ENCODE measurements at regions not wholly inside any gene's neighbourhood (a gene's known extent, or its start where the extent isn't known, plus 50 kb on each side); places are given as distances from the start of the nearest gene placed in this dataset.
"Not testable (repeated sequence)": the region's sequence is repeated elsewhere in the genome, so short reads cannot be mapped to it uniquely, and the experiment has no call there.

DNA sequence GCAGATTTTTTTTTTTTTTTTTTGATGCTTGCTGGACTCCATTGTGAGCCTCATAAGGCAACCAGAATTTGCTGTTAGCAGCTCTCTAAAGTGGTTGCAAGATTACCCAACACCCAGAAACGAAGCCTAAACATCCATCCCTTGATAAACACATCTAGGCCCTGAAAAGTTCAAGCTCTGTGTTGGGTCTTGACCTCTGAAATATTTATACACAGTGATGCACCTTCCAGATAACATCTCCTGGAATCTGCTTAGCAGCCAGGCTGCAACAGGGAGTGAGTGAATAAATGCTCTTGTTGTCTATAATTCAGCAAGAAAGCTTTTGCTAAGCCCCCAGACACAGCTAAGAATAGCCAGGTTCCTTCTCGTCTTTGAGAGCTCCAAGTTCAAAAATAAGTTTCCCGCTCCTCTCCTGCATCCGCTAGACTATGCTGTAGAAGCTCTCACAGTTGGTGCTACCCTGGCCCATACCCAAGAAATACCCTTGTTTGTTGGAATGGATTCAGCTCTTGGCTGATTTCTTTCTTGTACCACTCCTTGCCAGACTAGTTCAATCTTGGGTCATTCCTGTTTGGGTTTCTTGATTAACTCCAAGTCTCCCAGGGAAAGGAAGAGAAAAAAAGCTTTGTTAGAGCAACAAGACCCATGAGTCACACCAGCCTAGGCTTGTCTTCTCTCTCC lies 610.6 kb upstream of the TBX3 start:
- Histone ChIP-seq H3K36me3 (ENCODE audit: insufficient read depth, low read depth, low read length) (no peaks in the 10 kb centered on the region), H3K27ac (ENCODE audit: low read length) (no peak overlapping the region), H3K9ac (ENCODE audit: low read depth, low read length) (no peak overlapping the region), H3K4me3 (ENCODE audit: low read length) (no peak overlapping the region), H3K27me3 (ENCODE audit: insufficient read depth, low read length) (no peaks in the 10 kb centered on the region), H3K9me3 (ENCODE audit: insufficient read depth, low read depth, low read length) (no peaks in the 10 kb centered on the region), H3K4me1 (ENCODE audit: insufficient read depth, low read length) (no peaks in the 10 kb centered on the region)

DNA sequence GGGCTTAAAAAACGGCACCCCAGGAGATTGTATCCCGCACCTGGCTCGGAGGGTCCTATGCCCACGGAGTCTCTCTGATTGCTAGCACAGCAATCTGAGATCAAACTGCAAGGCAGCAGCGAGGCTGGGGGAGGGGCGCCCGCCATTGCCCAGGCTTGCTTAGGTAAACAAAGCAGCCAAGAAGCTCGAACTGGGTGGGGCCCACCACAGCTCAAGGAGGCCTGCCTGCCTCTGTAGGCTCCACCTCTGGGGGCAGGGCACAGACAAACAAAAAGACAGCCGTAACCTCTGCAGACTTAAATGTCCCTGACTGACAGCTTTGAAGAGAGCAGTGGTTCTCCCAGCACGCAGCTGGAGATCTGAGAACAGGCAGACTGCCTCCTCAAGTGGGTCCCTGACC lies 601.5 kb upstream of the TBX3 start:
- H3K4me1 ChIP-seq (ENCODE audit: insufficient read depth, low read length); H3K36me3 ChIP-seq (ENCODE audit: insufficient read depth, low read depth, low read length); H3K9me3 ChIP-seq (ENCODE audit: insufficient read depth, low read depth, low read length); H3K27ac ChIP-seq (ENCODE audit: low read length); H3K4me3 ChIP-seq (ENCODE audit: low read length); H3K27me3 ChIP-seq (ENCODE audit: insufficient read depth, low read length); H3K9ac ChIP-seq (ENCODE audit: low read depth, low read length): not testable (repeated sequence)

DNA sequence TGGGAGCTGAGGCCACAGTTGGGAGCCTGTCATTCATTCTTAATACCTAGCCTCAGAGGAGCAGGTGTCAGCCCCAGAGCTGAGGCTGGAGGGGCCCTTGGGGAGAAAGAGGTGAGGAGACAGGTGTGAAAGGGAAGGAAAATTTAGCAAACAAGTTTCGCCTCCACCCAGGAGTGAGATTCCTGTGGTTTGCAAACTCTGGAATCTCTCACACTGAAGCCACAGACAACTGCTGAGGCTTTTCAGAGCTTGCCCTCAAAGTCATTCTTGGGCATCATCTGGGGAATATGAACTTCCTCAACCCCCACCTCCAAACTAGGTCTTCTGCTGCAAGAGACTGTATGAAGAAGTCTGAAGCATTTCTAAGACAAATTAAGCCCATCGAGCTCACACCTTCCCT lies 589.5 kb upstream of the TBX3 start:
- no peak overlapping the region for H3K4me3 ChIP-seq (ENCODE audit: low read length)
- H3K9ac ChIP-seq (ENCODE audit: low read depth, low read length): no peak overlapping the region
- H3K27ac ChIP-seq (ENCODE audit: low read length): no peak overlapping the region
- H3K4me1 ChIP-seq (ENCODE audit: insufficient read depth, low read length): no peaks in the 10 kb centered on the region
- H3K9me3 ChIP-seq (ENCODE audit: insufficient read depth, low read depth, low read length): no peaks in the 10 kb centered on the region
- H3K27me3 ChIP-seq (ENCODE audit: insufficient read depth, low read length): no peaks in the 10 kb centered on the region
- H3K36me3 ChIP-seq (ENCODE audit: insufficient read depth, low read depth, low read length): no peaks in the 10 kb centered on the region

DNA sequence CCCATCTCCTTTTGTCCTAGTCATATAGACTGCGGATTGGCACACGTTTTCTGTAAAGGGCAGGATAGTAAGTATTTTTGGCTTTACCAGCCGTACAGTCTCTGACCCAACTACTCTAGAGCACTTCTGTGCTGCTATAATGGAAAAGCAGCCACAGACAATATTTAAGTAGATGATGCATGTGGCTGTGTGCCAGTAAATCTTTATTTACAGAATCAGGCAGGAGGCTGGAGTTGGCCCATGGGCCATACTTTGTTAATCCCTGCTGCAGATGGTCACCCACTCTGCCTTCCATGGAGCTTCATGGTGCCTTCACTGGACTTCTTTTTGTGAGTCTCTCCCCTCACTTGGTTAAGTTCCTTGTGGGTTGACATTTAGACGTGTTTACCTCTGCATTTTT lies 584.5 kb upstream of the TBX3 start:
- Histone ChIP-seq H3K9ac (ENCODE audit: low read depth, low read length) (no peak overlapping the region), H3K4me1 (ENCODE audit: insufficient read depth, low read length) (no peaks in the 10 kb centered on the region), H3K9me3 (ENCODE audit: insufficient read depth, low read depth, low read length) (no peaks in the 10 kb centered on the region), H3K36me3 (ENCODE audit: insufficient read depth, low read depth, low read length) (no peaks in the 10 kb centered on the region), H3K27me3 (ENCODE audit: insufficient read depth, low read length) (no peaks in the 10 kb centered on the region), H3K4me3 (ENCODE audit: low read length) (no peak overlapping the region), H3K27ac (ENCODE audit: low read length) (no peak overlapping the region)

DNA sequence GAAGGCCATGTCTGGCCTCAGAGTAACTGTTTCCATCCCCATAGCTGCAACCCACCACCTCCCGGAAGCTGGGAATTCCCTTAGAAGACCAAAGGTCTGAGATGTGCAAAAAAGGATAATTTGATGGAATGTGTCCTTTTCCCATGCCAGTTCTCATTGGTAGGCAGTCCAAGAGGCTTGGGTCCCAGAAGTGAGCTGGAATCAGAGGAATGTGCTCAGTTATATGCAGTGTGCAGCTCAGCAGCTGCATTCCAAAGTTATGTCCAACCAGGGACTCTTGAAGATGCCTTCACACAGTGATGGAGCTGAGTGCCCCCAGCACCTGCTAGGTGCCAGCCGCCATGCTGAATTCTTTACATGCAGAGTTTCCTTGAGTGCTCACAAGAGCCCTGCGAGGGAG lies 583.9 kb upstream of the TBX3 start:
- Histone ChIP-seq H3K4me1 (ENCODE audit: insufficient read depth, low read length) (no peaks in the 10 kb centered on the region), H3K9ac (ENCODE audit: low read depth, low read length) (no peak overlapping the region), H3K9me3 (ENCODE audit: insufficient read depth, low read depth, low read length) (no peaks in the 10 kb centered on the region), H3K4me3 (ENCODE audit: low read length) (no peak overlapping the region), H3K36me3 (ENCODE audit: insufficient read depth, low read depth, low read length) (no peaks in the 10 kb centered on the region), H3K27me3 (ENCODE audit: insufficient read depth, low read length) (no peaks in the 10 kb centered on the region), H3K27ac (ENCODE audit: low read length) (no peak overlapping the region)

DNA sequence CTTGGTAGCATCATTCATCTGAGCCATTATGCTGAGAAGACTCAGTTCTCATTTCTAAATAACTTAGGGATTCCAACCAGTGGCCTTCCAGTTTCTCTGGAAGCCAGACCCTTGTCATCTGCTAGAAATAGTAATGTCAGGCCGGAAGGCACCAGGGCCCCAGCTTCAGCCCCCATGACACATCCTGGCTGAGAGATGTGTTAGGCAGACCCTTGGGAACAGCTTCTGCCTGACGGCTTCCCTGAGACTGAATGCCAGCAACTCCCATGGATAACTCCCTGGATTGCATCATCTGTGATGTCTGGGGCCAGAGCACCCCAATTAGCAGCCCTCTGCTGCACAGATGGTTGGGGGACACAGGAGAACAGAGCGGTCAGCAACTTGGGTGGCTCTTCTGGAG lies 583.5 kb upstream of the TBX3 start:
- Histone ChIP-seq H3K4me1 (ENCODE audit: insufficient read depth, low read length) (no peaks in the 10 kb centered on the region), H3K36me3 (ENCODE audit: insufficient read depth, low read depth, low read length) (no peaks in the 10 kb centered on the region), H3K27me3 (ENCODE audit: insufficient read depth, low read length) (no peaks in the 10 kb centered on the region), H3K4me3 (ENCODE audit: low read length) (no peak overlapping the region), H3K27ac (ENCODE audit: low read length) (no peak overlapping the region), H3K9ac (ENCODE audit: low read depth, low read length) (no peak overlapping the region), H3K9me3 (ENCODE audit: insufficient read depth, low read depth, low read length) (no peaks in the 10 kb centered on the region)

DNA sequence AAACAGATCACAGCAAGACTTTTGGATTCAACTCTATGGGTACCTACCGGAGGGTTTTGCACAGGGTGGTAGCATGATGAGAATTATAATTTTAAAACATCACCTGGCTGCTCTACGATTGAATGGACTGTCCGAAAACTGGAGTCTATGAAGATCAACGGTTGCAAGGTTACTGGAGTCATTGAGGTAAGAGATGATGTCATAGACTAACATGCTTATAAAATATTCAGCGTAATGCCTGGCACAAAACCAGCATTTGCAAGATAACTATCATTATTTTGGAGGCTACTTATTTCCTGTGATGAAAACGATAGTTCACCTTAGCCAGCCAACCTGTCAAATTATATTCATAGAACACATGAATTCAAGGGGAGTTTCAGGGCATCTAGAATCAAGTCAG lies 580.6 kb upstream of the TBX3 start:
- H3K27me3 ChIP-seq (ENCODE audit: insufficient read depth, low read length): no peaks in the 10 kb centered on the region
- no peaks in the 10 kb centered on the region for H3K36me3 ChIP-seq (ENCODE audit: insufficient read depth, low read depth, low read length)
- H3K9ac ChIP-seq (ENCODE audit: low read depth, low read length): no peak overlapping the region
- no peaks in the 10 kb centered on the region; the same call in 1 of the 2 replicates for H3K4me1 ChIP-seq (ENCODE audit: insufficient read depth, low read length)
- no peak overlapping the region for H3K4me3 ChIP-seq (ENCODE audit: low read length)
- no peak overlapping the region for H3K27ac ChIP-seq (ENCODE audit: low read length)
- no peaks in the 10 kb centered on the region for H3K9me3 ChIP-seq (ENCODE audit: insufficient read depth, low read depth, low read length)

DNA sequence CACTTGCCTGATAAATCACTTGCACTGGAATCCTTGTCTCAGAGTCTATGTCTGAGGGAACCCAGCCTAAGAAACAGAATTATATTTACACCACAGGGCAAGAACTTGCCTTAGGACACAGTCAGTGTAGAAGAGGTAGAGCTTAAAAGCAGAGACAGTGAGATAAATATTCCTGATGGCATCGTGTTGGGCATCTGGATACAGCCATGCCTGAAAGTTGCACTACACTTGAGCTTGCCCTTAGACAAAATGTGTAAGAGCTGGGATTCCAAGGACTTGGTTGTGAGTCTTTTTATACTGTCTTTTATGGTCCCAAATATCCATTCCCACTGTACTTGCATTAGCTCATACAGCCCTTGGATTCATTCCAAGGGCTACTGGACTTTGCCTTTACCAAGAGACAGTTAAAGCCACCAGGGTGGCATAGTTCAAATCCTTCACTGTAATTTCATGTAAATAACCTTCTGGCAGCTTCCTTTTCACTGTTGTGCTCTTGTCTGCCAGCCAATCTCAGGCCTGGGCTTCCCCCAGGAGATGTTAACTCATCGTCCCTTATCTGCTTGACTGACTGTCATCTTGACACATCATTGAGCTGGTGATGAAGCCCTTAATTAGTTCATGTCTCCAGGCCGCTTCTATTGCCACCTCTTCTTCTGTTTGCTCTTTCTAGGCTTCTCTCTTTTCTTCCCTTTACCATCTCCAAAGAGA lies 577.9 kb upstream of the TBX3 start:
- no peaks in the 10 kb centered on the region for H3K9me3 ChIP-seq (ENCODE audit: insufficient read depth, low read depth, low read length)
- H3K4me1 ChIP-seq (ENCODE audit: insufficient read depth, low read length): no peaks in the 10 kb centered on the region; the same call in 1 of the 2 replicates
- H3K27me3 ChIP-seq (ENCODE audit: insufficient read depth, low read length): no peaks in the 10 kb centered on the region; the same call in 1 of the 2 replicates
- no peak overlapping the region for H3K27ac ChIP-seq (ENCODE audit: low read length)
- H3K4me3 ChIP-seq (ENCODE audit: low read length): no peak overlapping the region
- H3K36me3 ChIP-seq (ENCODE audit: insufficient read depth, low read depth, low read length): no peaks in the 10 kb centered on the region
- H3K9ac ChIP-seq (ENCODE audit: low read depth, low read length): no peak overlapping the region

DNA sequence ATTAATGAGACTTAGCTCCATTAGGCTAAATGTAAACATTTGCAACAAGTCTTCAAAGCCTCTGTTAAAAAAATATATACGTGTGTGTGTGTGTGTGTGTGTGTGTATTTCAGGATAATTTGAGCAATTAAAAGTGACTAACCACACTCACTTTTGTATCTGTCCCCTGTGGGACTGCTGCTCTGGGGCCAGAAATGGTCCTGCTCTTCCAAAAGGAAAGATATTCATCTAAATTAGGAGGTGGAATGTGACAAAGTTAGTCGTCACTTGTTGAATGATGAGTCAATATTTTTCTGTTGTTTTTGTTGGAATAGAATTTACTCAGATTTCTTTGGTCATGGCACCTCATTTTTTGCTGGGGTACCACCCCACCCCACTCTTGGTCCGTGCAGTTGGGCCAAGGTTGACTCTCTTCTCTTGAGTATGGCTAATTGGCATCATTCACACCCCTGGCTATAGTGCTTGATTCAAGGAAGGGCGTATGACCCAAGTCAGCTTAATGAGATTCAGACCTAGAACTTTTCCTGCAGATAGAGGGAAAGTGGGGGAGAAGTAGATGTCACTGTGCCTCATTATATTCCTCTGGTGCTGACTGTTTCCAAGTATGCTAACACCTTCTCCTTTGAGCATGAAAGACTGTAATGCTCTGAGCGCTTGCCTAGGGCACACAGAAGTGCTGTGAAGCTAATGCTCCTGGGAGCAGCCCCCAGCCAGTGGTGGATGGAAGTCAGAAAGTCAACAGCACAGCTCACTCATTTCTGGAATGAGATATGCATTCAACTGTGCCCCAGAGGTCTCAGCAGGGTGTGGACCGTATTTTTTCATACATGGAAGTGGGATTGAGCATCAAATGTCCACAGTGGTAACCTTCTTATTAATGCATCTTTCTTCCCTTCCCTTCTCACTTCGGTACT lies 577.0 kb upstream of the TBX3 start:
- Histone ChIP-seq H3K27me3 (ENCODE audit: insufficient read depth, low read length) (no peaks in the 10 kb centered on the region; the same call in 1 of the 2 replicates), H3K4me1 (ENCODE audit: insufficient read depth, low read length) (no peaks in the 10 kb centered on the region; the same call in 1 of the 2 replicates), H3K9me3 (ENCODE audit: insufficient read depth, low read depth, low read length) (no peaks in the 10 kb centered on the region), H3K36me3 (ENCODE audit: insufficient read depth, low read depth, low read length) (no peaks in the 10 kb centered on the region), H3K27ac (ENCODE audit: low read length) (no peak overlapping the region), H3K9ac (ENCODE audit: low read depth, low read length) (no peak overlapping the region), H3K4me3 (ENCODE audit: low read length) (no peak overlapping the region)

DNA sequence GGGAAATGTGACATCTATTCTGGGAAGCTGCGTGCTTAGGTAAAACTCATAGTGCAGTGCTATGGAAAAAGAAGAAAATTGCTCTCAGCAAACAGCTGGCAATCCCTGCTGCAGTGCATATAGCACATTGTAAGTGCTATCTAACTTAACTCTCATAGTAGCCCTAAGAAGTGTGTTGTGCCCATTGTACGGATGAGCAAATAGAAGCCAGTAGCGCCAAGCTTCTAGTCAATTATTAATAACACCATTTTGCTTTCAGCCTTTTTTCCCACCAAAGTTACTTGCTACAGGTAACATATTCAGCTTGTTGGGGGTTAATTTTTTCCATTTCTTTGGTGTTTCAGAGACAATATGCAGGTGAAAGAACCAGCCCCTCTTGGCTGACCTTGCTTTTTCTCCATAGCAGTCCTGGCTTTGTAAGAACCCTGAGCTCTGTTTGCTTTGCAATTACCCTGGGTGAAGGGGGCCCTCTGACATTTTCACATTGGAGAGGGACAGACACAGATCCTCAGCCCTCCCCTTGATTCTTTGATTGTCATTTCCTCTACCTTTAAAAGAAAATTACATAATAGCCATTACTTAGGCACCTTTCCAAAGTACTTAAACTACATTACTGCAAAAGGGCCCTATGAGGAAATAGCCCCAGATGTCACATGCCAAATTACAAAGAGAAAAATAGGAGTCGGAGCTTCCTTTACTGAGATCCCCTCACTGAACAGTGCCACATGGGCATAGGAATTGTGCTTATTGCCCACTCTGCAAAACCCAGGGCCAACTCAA lies 576.2 kb upstream of the TBX3 start:
- Histone ChIP-seq H3K9me3 (ENCODE audit: insufficient read depth, low read depth, low read length) (no peaks in the 10 kb centered on the region), H3K27me3 (ENCODE audit: insufficient read depth, low read length) (no peaks in the 10 kb centered on the region; the same call in 1 of the 2 replicates), H3K36me3 (ENCODE audit: insufficient read depth, low read depth, low read length) (no peaks in the 10 kb centered on the region), H3K9ac (ENCODE audit: low read depth, low read length) (no peak overlapping the region), H3K4me3 (ENCODE audit: low read length) (no peak overlapping the region), H3K4me1 (ENCODE audit: insufficient read depth, low read length) (no peaks in the 10 kb centered on the region; the same call in 1 of the 2 replicates), H3K27ac (ENCODE audit: low read length) (no peak overlapping the region)

DNA sequence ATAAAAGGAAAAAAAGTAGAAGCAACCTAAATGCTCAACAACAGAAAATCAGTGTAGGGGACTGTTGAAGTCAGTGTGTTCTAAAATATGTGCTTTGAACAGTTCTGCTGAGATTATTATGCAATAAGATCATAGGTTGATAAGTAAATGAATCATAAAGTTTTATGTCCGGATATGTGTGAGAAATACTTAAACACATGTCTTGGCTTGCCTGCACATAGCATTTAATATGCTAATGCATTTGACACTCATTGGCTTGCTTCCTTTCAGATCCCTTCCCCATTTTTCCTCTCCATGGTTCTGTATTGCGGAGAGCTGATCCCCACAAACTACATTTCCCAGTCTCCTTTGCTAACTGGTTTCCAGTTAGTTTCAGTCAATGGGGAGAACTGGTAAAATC lies 573.8 kb upstream of the TBX3 start:
- H3K9me3 ChIP-seq (ENCODE audit: insufficient read depth, low read depth, low read length): no peaks in the 10 kb centered on the region
- no peak overlapping the region for H3K27ac ChIP-seq (ENCODE audit: low read length)
- H3K4me1 ChIP-seq (ENCODE audit: insufficient read depth, low read length): no peaks in the 10 kb centered on the region; the same call in 1 of the 2 replicates
- no peaks in the 10 kb centered on the region for H3K36me3 ChIP-seq (ENCODE audit: insufficient read depth, low read depth, low read length)
- H3K9ac ChIP-seq (ENCODE audit: low read depth, low read length): no peak overlapping the region
- no peak overlapping the region for H3K4me3 ChIP-seq (ENCODE audit: low read length)
- H3K27me3 ChIP-seq (ENCODE audit: insufficient read depth, low read length): no peaks in the 10 kb centered on the region; the same call in 1 of the 2 replicates

Data from iPS-20b (cell line).